COLO668 (cell line): ENCODE measurements at regions not wholly inside any gene's neighbourhood (a gene's known extent, or its start where the extent isn't known, plus 50 kb on each side); places are given as distances from the start of the nearest gene placed in this dataset.

Experiments used
- DNase-seq: peaks from one replicate; lab custom pipeline; 2025; ENCODE audit not compliant: unreplicated experiment; lab: John Stamatoyannopoulos, UW

GRCh38 chr7:9822458-9823290, 1151.0 kb upstream of the PHF14 start:
- DNase-seq = no peak

GRCh38 chr7:9835199-9835598, 1138.5 kb upstream of the PHF14 start:
- DNase-seq = no peak

- DNase-seq = no peak
Measured at GRCh38 chr7:9836671-9837070, 1137.0 kb upstream of the PHF14 start.

DNA sequence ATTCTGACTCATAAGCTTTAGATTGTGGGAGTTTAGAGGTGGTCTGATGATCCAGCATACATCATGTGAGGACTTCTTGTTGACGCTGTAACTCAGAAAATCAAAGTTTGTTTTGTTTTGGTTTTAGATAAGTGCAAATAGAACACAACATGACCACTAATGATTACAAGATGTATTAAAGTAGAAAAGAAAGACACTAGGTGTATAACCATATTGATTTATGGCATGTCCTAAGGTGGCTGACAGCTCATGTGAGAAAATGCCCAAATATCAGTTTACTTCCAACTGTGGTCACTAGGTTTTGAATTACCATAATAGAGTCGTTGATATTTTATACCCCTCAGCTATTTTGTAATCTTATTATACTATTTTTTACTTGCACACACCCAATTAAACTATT, 1131.4 kb upstream of the PHF14 start:
- DNase-seq = no peak

DNA sequence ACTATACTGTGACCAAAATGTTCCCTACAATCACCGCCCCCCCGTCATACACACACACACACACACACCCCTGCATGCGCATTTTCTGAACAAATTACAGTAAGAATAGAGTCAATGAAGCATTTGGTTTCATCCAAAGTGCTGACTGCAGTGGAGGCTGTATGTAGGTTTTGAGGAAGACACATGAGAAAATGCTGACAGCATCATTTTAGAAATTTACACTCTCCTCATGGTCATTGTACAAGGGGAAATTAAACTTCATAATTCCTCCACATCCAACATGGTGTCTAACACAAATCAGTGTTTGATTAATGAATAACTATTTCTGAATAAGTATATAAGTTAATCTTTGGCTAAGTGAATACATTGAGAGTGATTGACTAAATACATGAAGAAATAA, 1126.8 kb upstream of the PHF14 start:
- no peak for DNase-seq

DNA sequence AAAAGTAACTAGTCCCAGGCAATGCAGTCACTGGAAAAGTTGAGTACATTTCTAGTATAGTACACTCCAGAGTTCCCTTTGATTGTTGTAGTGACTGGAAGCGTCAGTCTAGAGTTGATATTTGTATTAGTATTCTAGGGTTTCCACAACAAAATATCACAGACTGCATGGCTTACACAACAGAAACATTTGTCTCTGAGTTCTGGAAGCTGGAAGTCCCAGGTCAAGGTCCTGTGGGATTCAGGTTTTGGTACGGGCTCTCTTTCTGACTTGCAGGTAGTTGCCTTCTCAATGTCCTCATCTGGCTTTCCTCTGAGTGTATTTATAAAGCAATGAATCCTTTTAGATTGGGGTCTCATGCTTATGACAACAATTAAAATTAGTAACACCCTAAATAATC, 1119.1 kb upstream of the PHF14 start:
- DNase-seq = no peak

- DNase-seq = no peak
Measured at GRCh38 chr7:9856668-9857067, 1117.0 kb upstream of the PHF14 start.

- no peak for DNase-seq
Measured at GRCh38 chr7:9863545-9863944, 1110.1 kb upstream of the PHF14 start.

- DNase-seq = no peak
Measured at GRCh38 chr7:9869151-9869550, 1104.5 kb upstream of the PHF14 start.

- DNase-seq = no peak
Measured at GRCh38 chr7:9869566-9869965, 1104.1 kb upstream of the PHF14 start.

GRCh38 chr7:9870674-9871073, 1103.0 kb upstream of the PHF14 start:
- DNase-seq = no peak

DNA sequence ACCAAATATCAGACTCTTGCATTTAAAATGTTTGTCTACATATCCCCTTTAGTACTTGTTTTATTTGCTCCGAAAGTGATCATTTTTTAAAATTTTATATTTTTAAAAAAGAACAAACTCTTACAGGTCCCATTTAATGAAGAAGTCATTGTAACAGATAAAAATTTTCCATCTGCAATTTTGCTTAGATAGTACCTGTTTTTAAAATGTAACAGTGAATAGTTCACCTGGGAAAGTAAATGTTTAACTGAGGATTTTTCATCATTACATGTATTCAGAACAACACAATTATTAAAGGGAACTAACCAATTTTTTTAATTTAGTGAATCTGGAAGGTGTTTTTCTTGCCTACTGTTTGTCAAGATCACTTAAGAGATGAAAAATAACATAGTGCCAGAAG, 1099.5 kb upstream of the PHF14 start:
- DNase-seq = no peak

DNA sequence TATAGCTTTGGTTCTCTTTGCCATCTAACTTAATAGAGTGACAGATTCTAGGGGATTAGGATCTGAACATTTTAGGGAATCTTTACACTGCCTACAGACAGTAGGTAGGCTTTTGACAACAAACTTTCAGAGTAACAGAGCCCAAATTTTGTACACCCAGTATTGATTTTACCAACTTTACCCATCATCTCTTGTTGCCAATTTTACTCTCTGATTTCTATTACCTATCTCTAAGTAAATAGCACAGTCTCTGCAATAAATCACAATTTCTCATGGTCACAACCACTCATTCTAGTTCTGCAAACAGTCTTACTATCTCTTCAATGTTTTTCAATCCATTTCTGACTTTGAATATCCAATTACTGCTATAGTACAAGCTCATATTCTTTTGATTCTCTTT, 1097.6 kb upstream of the PHF14 start:
- DNase-seq = no peak

- no peak for DNase-seq
Measured at GRCh38 chr7:9889554-9889953, 1084.1 kb upstream of the PHF14 start.

GRCh38 chr7:9890092-9890491, 1083.6 kb upstream of the PHF14 start:
- DNase-seq = no peak

GRCh38 chr7:9891056-9891455, 1082.6 kb upstream of the PHF14 start:
- DNase-seq = no peak

DNA sequence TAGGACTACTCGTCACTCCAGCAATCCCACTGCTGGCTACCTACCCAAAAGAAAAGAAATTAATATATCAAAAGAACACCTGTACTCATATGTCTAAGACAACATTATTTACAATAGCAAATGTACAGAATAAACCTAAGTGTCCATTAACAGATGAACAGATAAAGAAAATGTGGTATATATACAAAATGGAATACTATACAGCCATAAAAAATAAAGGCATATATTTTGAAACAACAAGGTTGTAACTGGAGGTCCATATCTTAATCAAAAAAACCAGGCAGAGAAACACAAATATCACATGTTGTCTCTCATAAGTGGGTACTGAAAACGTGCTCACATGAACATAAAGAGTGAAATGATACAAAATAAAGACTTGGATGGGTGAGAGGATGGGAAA, 1073.3 kb upstream of the PHF14 start:
- DNase-seq = no peak

DNA sequence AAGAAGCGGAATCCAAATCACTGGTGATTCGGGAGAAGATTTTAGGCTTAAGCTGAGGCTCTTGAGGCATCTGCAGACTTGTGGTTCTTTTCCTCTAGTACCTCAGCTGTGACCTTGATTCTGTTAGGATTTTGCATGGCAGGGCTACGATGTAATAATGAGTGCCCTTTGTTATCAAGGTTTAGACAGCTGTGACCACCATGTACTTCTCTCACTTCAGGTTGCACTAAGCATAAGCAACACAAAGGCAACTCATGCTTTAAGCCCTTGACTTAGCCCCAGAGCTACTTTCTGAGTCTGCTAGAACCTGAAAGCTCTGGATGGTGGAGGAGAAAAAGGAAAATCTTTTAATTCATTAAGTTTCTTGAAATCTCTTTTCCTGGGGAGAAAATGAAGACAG, 1052.3 kb upstream of the PHF14 start:
- no peak for DNase-seq

DNA sequence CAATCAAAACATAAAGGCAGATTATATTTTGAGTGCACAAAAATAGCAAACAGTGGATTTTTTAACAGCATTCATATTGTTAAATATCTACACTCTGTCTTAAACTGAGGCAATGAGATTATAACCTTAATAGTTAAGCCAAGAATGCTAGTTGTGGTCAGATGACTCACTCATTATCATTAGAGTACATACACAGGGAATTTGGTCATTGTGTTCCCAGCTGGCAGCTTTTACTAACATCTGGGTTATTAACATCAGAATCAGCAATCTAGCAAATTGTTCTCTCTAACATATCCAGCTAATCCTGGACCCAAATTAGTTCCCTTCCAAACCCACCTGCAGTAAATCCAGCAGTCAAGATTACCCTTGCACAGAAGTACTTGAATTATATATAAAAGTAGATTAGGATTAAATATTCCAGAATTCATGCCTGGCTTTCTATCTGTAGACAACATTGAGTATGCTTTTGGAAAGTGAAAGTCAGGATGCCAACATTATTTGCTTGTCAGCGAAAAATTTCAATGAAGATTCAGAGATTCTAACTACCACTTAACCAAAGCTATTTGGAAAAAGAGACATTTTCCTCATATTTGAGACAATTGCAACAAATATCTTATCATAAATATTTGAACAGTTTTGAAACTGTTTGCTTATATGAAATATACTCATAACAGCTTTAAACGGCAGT, 1035.6 kb upstream of the PHF14 start:
- DNase-seq = no peak

GRCh38 chr7:9939176-9939575, 1034.5 kb upstream of the PHF14 start:
- no peak for DNase-seq

- no peak for DNase-seq
Measured at GRCh38 chr7:9945131-9945530, 1028.5 kb upstream of the PHF14 start.

GRCh38 chr7:9945857-9946256, 1027.8 kb upstream of the PHF14 start:
- DNase-seq = no peak

GRCh38 chr7:9955138-9955537, 1018.5 kb upstream of the PHF14 start:
- no peak for DNase-seq
